ENCODE measurements at regions not wholly inside any gene's neighbourhood (a gene's known extent, or its start where the extent isn't known, plus 50 kb on each side); places are given as distances from the start of the nearest gene placed in this dataset.

- H3K4me3 ChIP-seq (ENCODE audit: low read depth, low read length): no peak overlapping the region
- no peak for DNase-seq (ENCODE audit: low read depth)
- TF ChIP-seq CTCF (IDR thresholded peaks at IDR 0.05; ENCODE audit: low read depth, low read length, missing control alignments): no peak
Measured at GRCh38 chr17:72444517-72445054, 323.8 kb downstream of the SOX9 start.

DNA sequence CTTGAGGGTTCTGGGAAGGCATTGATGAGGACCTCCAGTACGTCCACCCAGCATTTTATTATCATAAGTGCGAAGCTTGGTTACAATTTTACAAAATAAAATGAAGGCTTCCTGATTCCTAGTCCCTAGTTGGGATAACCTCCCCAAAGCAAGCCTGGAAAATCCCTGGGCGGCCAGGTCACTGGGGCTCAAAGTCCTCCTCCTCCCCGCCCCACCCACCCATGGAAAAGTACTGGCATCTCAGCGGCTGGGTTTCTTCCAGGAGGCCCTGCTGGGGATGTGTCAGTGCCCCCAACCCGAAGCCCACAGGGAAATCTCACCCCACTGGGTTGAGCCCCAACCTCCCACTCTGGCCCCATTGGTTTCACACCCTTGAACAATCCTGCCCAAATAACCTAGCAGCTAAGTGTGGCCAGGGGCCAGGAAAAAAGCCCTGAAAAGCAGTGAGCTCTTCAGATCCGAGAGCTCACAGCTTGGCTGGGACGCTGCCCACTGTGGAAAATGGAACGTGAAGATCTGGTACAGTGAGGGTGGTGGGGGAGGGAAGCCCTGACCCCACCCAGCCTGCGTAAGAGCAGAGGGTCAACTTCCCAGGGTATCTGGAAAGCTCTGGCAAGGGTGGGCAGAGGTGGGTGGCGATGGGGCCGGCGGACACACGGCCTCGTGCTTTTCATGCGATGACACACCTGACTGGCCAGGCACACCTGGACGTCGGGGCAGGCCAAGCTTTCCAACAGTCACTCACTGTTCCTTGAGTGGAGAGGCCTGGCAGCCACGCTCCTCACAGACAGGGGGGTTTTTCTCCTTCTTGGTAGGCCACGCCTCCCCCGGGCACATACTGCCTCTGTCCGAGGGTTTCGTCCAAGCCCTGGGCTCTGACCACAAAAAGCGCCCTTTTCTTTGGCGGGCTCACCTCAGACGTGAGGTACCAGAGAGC lies 324.5 kb downstream of the SOX9 start:
- no peak overlapping the region for H3K4me3 ChIP-seq (ENCODE audit: low read depth, low read length)

DNA sequence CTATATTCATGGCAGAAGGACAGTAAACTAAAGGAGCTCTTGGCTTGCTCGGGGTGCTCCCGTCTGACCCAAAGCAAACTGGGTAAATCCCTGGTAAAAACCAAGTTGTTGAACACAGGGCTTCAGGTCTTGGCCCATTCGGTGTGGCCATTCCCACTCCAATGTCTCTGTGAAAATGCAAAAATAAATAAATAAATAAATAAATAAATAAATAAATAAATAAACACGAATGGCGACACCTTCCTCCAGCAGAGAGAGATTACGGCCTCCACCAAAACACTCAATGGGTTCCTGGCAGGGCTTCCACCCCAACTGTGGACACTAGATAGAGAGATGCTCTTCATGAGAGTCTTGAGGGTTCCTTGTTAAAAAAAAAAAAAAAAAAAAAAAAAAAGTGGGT lies 325.3 kb downstream of the SOX9 start:
- H3K4me3 ChIP-seq (ENCODE audit: low read depth, low read length): no peak overlapping the region
- TF ChIP-seq CTCF (IDR thresholded peaks at IDR 0.05; ENCODE audit: low read depth, low read length, missing control alignments): no peak
- DNase-seq (ENCODE audit: low read depth): no peak

More for the DNA sequence above, 324.5 kb downstream of the SOX9 start:
- no peak for TF ChIP-seq CTCF (IDR thresholded peaks at IDR 0.05; ENCODE audit: low read depth, low read length, missing control alignments)
- DNase-seq (ENCODE audit: low read depth): no peak

DNA sequence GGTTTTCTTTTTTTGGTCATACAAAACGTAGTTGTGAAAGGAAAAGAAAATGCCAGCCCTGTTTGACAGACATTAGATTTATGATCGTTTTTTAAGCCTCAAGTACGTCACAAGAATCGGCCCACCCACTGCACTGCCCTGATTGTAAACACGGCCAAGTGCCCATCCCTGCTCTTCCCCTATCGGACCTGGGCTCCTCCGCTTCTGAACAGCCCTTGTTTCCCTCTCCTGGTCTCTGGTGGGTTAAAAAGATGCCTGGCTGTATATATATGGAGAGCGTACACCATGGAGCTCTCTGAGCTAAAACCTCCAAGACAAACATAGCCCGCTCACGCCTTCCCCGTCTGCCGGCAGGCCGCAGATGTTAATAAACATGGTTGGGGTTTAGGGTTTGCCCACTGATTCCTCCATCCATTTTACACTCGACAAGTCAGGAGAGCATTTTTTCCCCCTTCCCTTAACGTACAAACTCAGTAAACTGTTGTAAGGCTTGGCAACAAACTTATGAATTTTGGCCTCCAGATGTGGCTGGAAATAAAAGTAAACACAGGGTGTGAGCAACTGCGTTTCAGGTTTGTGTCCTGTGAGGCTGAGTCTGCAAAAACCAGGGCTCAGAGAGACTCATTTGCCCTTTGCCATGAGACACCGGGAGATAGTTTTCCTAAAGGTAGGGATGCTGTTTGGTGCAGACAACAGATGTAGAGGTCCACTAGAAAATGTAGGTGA lies 325.9 kb downstream of the SOX9 start:
- H3K4me3 ChIP-seq (ENCODE audit: low read depth, low read length): no peak overlapping the region
- no peak for DNase-seq (ENCODE audit: low read depth)
- TF ChIP-seq CTCF (IDR thresholded peaks at IDR 0.05; ENCODE audit: low read depth, low read length, missing control alignments): no peak

GRCh38 chr17:72447251-72447640 lies 326.4 kb downstream of the SOX9 start:
- no peak for TF ChIP-seq CTCF (IDR thresholded peaks at IDR 0.05; ENCODE audit: low read depth, low read length, missing control alignments)
- DNase-seq (ENCODE audit: low read depth): no peak
- no peak overlapping the region for H3K4me3 ChIP-seq (ENCODE audit: low read depth, low read length)

DNA sequence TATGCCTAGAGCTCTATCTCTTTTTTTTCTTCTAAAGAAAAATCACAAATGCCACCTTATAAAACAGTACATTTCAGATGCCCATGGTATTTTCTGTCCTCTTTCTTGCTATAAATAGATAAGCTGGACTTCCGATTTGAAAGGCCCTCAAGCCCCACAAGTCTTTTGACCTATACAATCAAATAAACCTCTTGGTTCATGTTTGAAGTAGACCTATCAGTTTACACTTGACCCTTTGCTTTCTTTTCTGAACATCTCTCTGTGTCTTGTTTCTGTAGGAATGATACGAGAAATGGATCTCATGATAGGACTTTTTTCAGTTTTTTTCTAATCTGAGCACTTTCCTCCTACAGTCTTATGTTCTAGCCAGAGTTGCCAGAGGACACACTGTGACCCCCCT lies 327.2 kb downstream of the SOX9 start:
- DNase-seq (ENCODE audit: low read depth): no peak
- TF ChIP-seq CTCF (IDR thresholded peaks at IDR 0.05; ENCODE audit: low read depth, low read length, missing control alignments): no peak
- no peak overlapping the region for H3K4me3 ChIP-seq (ENCODE audit: low read depth, low read length)

Data from GM12864 (cell line).